ENCODE measurements at regions not wholly inside any gene's neighbourhood (a gene's known extent, or its start where the extent isn't known, plus 50 kb on each side); places are given as distances from the start of the nearest gene placed in this dataset.

GRCh38 chr6:141780296-141780695, 352.4 kb upstream of the GJE1 start:
- H3K27me3 ChIP-seq (ENCODE audit: insufficient read depth, low read length), result no peaks in the 10 kb centered on the region
- no peaks in the 10 kb centered on the region for H3K36me3 ChIP-seq (ENCODE audit: insufficient read depth, low read length)
- no peak overlapping the region for H3K4me2 ChIP-seq (ENCODE audit: low read length)
- H3K27ac ChIP-seq (ENCODE audit: low read depth, low read length, poor library complexity, severe bottlenecking), result no peak overlapping the region
- H2AFZ ChIP-seq (ENCODE audit: low read length), result no peak overlapping the region
- H4K20me1 ChIP-seq (ENCODE audit: insufficient read depth, low read length), result no peaks in the 10 kb centered on the region
- H3K9ac ChIP-seq (ENCODE audit: low read length), result no peak overlapping the region
- no peaks in the 10 kb centered on the region for H3K9me3 ChIP-seq (ENCODE audit: low read length)
- H3K4me1 ChIP-seq (ENCODE audit: insufficient read depth, low read length, severe bottlenecking), result no peaks in the 10 kb centered on the region
- no peaks in the 10 kb centered on the region for H3K79me2 ChIP-seq (ENCODE audit: insufficient read depth, low read length)
- H3F3A ChIP-seq (ENCODE audit: insufficient read depth, low read length), result no peaks in the 10 kb centered on the region
- no peak overlapping the region for H3K4me3 ChIP-seq (ENCODE audit: low read depth, low read length, poor library complexity, severe bottlenecking)
- no peak for TF ChIP-seq EZH2 (IDR thresholded peaks at IDR 0.05; ENCODE audit: borderline replicate concordance, low read length)
- no peak for TF ChIP-seq CTCF (IDR thresholded peaks at IDR 0.05; ENCODE audit: low read length)
- no peaks in the 10 kb centered on the region for H3K9me2 ChIP-seq (ENCODE audit: low read depth, low read length)

GRCh38 chr6:141764388-141764787, 368.3 kb upstream of the GJE1 start:
- H3F3A ChIP-seq (ENCODE audit: insufficient read depth, low read length), result no peaks in the 10 kb centered on the region
- no peaks in the 10 kb centered on the region for H3K9me2 ChIP-seq (ENCODE audit: low read depth, low read length)
- no peak for TF ChIP-seq EZH2 (IDR thresholded peaks at IDR 0.05; ENCODE audit: borderline replicate concordance, low read length)
- H3K36me3 ChIP-seq (ENCODE audit: insufficient read depth, low read length), result no peaks in the 10 kb centered on the region
- H3K27me3 ChIP-seq (ENCODE audit: insufficient read depth, low read length), result no peaks in the 10 kb centered on the region
- H3K4me3 ChIP-seq (ENCODE audit: low read depth, low read length, poor library complexity, severe bottlenecking), result no peak overlapping the region
- H3K4me1 ChIP-seq (ENCODE audit: insufficient read depth, low read length, severe bottlenecking), result no peaks in the 10 kb centered on the region
- H4K20me1 ChIP-seq (ENCODE audit: insufficient read depth, low read length), result no peaks in the 10 kb centered on the region
- no peaks in the 10 kb centered on the region for H3K79me2 ChIP-seq (ENCODE audit: insufficient read depth, low read length)
- no peak overlapping the region for H3K4me2 ChIP-seq (ENCODE audit: low read length)
- no peak overlapping the region for H3K9ac ChIP-seq (ENCODE audit: low read length)
- no peaks in the 10 kb centered on the region for H3K9me3 ChIP-seq (ENCODE audit: low read length)
- H3K27ac ChIP-seq (ENCODE audit: low read depth, low read length, poor library complexity, severe bottlenecking), result no peak overlapping the region
- H2AFZ ChIP-seq (ENCODE audit: low read length), result no peak overlapping the region

GRCh38 chr6:141758430-141758829, 374.3 kb upstream of the GJE1 start:
- Histone ChIP-seq H3K9me3 (ENCODE audit: low read length) (no peaks in the 10 kb centered on the region), H3K9me2 (ENCODE audit: low read depth, low read length) (no peaks in the 10 kb centered on the region), H3K27ac (ENCODE audit: low read depth, low read length, poor library complexity, severe bottlenecking) (no peak overlapping the region), H4K20me1 (ENCODE audit: insufficient read depth, low read length) (no peaks in the 10 kb centered on the region), H3K4me2 (ENCODE audit: low read length) (no peak overlapping the region), H3F3A (ENCODE audit: insufficient read depth, low read length) (no peaks in the 10 kb centered on the region; the same call in 1 of the 2 replicates), H3K36me3 (ENCODE audit: insufficient read depth, low read length) (no peaks in the 10 kb centered on the region), H3K27me3 (ENCODE audit: insufficient read depth, low read length) (no peaks in the 10 kb centered on the region), H3K79me2 (ENCODE audit: insufficient read depth, low read length) (no peaks in the 10 kb centered on the region), H3K9ac (ENCODE audit: low read length) (no peak overlapping the region), H3K4me1 (ENCODE audit: insufficient read depth, low read length, severe bottlenecking) (no peaks in the 10 kb centered on the region), H3K4me3 (ENCODE audit: low read depth, low read length, poor library complexity, severe bottlenecking) (no peak overlapping the region), H2AFZ (ENCODE audit: low read length) (no peak overlapping the region)
- no peak for TF ChIP-seq CTCF (IDR thresholded peaks at IDR 0.05; ENCODE audit: low read length)
- no peak for TF ChIP-seq EZH2 (IDR thresholded peaks at IDR 0.05; ENCODE audit: borderline replicate concordance, low read length)

GRCh38 chr6:141753180-141753579, 379.5 kb upstream of the GJE1 start:
- Histone ChIP-seq H3K9me2 (ENCODE audit: low read depth, low read length) (no peaks in the 10 kb centered on the region), H3K9me3 (ENCODE audit: low read length) (no peaks in the 10 kb centered on the region), H3K4me1 (ENCODE audit: insufficient read depth, low read length, severe bottlenecking) (no peaks in the 10 kb centered on the region), H3K79me2 (ENCODE audit: insufficient read depth, low read length) (no peaks in the 10 kb centered on the region), H3K4me2 (ENCODE audit: low read length) (no peak overlapping the region), H2AFZ (ENCODE audit: low read length) (no peak overlapping the region), H3K9ac (ENCODE audit: low read length) (no peak overlapping the region), H3F3A (ENCODE audit: insufficient read depth, low read length) (no peaks in the 10 kb centered on the region; the same call in 1 of the 2 replicates), H3K27me3 (ENCODE audit: insufficient read depth, low read length) (no peaks in the 10 kb centered on the region), H3K36me3 (ENCODE audit: insufficient read depth, low read length) (no peaks in the 10 kb centered on the region), H3K27ac (ENCODE audit: low read depth, low read length, poor library complexity, severe bottlenecking) (no peak overlapping the region), H3K4me3 (ENCODE audit: low read depth, low read length, poor library complexity, severe bottlenecking) (no peak overlapping the region), H4K20me1 (ENCODE audit: insufficient read depth, low read length) (no peaks in the 10 kb centered on the region)
- no peak for TF ChIP-seq CTCF (IDR thresholded peaks at IDR 0.05; ENCODE audit: low read length)
- TF ChIP-seq EZH2 (IDR thresholded peaks at IDR 0.05; ENCODE audit: borderline replicate concordance, low read length), result no peak
